HL-60 (cell line): ENCODE measurements at regions not wholly inside any gene's neighbourhood (a gene's known extent, or its start where the extent isn't known, plus 50 kb on each side); places are given as distances from the start of the nearest gene placed in this dataset.

ENCODE experiments used
- DNase-seq, 2 experiments: peaks; one replicate each; pipeline ENCODE4 v3.0.0-alpha.2; 2010 to 2020; ENCODE audit warnings: low read depth in 1 of 2, low spot score in 1 of 2
- H3K27ac ChIP-seq: fragments of 250-450 bp; sonication (Bioruptor Pico); replicated peaks from 2 replicates; pipeline ENCODE4 v1.5.1; 2020; ENCODE audit warnings: mild to moderate bottlenecking, moderate library complexity
- H3K27me3 ChIP-seq: fragments of 250-450 bp; sonication (Bioruptor Pico); 2 replicates; pipeline ENCODE4 v1.5.1; 2021; ENCODE audit warnings: mild to moderate bottlenecking, moderate library complexity; ENCODE audit not compliant: insufficient read depth, poor library complexity, severe bottlenecking
- H3K4me3 ChIP-seq: replicated peaks from 2 replicates; pipeline ENCODE4 v1.5.1; 2011; ENCODE audit warnings: mild to moderate bottlenecking, control low read depth, low read length; ENCODE audit not compliant: insufficient read depth
- GABPA ChIP-seq: IDR thresholded peaks from 2 replicates; pipeline ENCODE4 v1.6.1; 2012; ENCODE audit warnings: low read depth
- POLR2AphosphoS5 ChIP-seq: IDR thresholded peaks from 2 replicates; pipeline ENCODE4 v1.6.1; 2012; ENCODE audit warnings: low read depth
- SPI1 ChIP-seq: IDR thresholded peaks from 2 replicates; pipeline ENCODE4 v1.6.1; 2012; ENCODE audit warnings: low read depth, mild to moderate bottlenecking, borderline replicate concordance
- TF ChIP-seq, protein P1 (sequence below): IDR thresholded peaks from one replicate; pipeline ENCODE4 v1.5.1; 2011; ENCODE audit warnings: low read length, control low read depth, inconsistent platforms; ENCODE audit not compliant: insufficient read depth
- TF ChIP-seq, protein P2 (sequence below): IDR thresholded peaks from 2 replicates; pipeline ENCODE4 v1.6.1; 2012; ENCODE audit warnings: low read depth; ENCODE audit not compliant: insufficient replicate concordance

- no peak for DNase-seq
- H3K27me3 ChIP-seq = no peaks in the 10 kb centered on the region
- TF ChIP-seq GABPA (no peak), POLR2AphosphoS5 (no peak), SPI1 (no peak)
- TF ChIP-seq, protein P1, sequence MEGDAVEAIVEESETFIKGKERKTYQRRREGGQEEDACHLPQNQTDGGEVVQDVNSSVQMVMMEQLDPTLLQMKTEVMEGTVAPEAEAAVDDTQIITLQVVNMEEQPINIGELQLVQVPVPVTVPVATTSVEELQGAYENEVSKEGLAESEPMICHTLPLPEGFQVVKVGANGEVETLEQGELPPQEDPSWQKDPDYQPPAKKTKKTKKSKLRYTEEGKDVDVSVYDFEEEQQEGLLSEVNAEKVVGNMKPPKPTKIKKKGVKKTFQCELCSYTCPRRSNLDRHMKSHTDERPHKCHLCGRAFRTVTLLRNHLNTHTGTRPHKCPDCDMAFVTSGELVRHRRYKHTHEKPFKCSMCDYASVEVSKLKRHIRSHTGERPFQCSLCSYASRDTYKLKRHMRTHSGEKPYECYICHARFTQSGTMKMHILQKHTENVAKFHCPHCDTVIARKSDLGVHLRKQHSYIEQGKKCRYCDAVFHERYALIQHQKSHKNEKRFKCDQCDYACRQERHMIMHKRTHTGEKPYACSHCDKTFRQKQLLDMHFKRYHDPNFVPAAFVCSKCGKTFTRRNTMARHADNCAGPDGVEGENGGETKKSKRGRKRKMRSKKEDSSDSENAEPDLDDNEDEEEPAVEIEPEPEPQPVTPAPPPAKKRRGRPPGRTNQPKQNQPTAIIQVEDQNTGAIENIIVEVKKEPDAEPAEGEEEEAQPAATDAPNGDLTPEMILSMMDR = no peak
- TF ChIP-seq, protein P2, sequence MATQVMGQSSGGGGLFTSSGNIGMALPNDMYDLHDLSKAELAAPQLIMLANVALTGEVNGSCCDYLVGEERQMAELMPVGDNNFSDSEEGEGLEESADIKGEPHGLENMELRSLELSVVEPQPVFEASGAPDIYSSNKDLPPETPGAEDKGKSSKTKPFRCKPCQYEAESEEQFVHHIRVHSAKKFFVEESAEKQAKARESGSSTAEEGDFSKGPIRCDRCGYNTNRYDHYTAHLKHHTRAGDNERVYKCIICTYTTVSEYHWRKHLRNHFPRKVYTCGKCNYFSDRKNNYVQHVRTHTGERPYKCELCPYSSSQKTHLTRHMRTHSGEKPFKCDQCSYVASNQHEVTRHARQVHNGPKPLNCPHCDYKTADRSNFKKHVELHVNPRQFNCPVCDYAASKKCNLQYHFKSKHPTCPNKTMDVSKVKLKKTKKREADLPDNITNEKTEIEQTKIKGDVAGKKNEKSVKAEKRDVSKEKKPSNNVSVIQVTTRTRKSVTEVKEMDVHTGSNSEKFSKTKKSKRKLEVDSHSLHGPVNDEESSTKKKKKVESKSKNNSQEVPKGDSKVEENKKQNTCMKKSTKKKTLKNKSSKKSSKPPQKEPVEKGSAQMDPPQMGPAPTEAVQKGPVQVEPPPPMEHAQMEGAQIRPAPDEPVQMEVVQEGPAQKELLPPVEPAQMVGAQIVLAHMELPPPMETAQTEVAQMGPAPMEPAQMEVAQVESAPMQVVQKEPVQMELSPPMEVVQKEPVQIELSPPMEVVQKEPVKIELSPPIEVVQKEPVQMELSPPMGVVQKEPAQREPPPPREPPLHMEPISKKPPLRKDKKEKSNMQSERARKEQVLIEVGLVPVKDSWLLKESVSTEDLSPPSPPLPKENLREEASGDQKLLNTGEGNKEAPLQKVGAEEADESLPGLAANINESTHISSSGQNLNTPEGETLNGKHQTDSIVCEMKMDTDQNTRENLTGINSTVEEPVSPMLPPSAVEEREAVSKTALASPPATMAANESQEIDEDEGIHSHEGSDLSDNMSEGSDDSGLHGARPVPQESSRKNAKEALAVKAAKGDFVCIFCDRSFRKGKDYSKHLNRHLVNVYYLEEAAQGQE = no peak
- no peak overlapping the region for H3K27ac ChIP-seq
- no peak overlapping the region for H3K4me3 ChIP-seq
These were observed 903.6 kb downstream of the DIPK2A start for GRCh38 chr3:144875211-144875610.

DNA sequence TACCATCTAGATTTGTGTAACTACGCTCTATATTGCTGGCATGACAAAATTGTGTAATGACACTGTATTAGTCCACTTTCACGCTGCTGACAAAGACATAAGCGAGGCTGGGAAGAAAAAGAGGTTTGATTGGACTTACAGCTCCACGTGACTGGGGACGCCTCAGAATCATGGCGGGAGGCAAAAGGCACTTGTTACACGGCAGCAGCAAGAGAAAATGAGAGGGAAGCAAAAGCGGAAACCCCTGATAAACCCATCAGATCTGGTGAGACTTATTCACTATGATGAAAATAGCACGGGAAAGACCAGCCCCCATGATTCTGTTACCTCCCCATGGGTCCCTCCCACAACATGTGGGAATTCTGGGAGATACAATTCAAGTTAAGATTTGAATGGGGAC is 905.7 kb downstream of the DIPK2A start:
- no peaks in the 10 kb centered on the region for H3K27me3 ChIP-seq
- H3K27ac ChIP-seq = no peak overlapping the region
- no peak for DNase-seq
- TF ChIP-seq, protein P1 = no peak
- TF ChIP-seq SPI1 = no peak
- no peak for TF ChIP-seq POLR2AphosphoS5
- TF ChIP-seq, protein P2 = no peak
- no peak for TF ChIP-seq GABPA
- H3K4me3 ChIP-seq = no peak overlapping the region

GRCh38 chr3:144879701-144880100 is 908.1 kb downstream of the DIPK2A start:
- no peak overlapping the region for H3K4me3 ChIP-seq
- H3K27me3 ChIP-seq = no peaks in the 10 kb centered on the region
- no peak overlapping the region for H3K27ac ChIP-seq
- TF ChIP-seq, protein P2 = no peak
- TF ChIP-seq POLR2AphosphoS5 = no peak
- TF ChIP-seq GABPA = no peak
- TF ChIP-seq, protein P1 = no peak
- TF ChIP-seq SPI1 = no peak
- DNase-seq = no peak
